ENCODE measurements at regions not wholly inside any gene's neighbourhood (a gene's known extent, or its start where the extent isn't known, plus 50 kb on each side); places are given as distances from the start of the nearest gene placed in this dataset.

GRCh38 chr7:82549616-82550285 lies 106.2 kb upstream of the CACNA2D1 start:
- Histone ChIP-seq H3K27me3 (ENCODE audit: control insufficient read depth in 3 of 3, insufficient read depth in 3 of 3, low read length in 3 of 3) (no peaks in the 10 kb centered on the region), H3K9ac (ENCODE audit: low read depth in 1 of 3, low read length in 3 of 3) (no peak overlapping the region), H3K4me1 (ENCODE audit: control insufficient read depth in 3 of 3, insufficient read depth in 3 of 3, low read length in 3 of 3) (peaks cover 0 to 2% (median 0%) of the 10 kb centered on the region in 3 donors), H3K4me3 (ENCODE audit: low read length in 3 of 3) (no peak overlapping the region), H3K36me3 (ENCODE audit: control insufficient read depth in 3 of 3, insufficient read depth in 3 of 3, low read length in 3 of 3) (no peaks in the 10 kb centered on the region), H3K9me3 (ENCODE audit: control insufficient read depth in 3 of 3, low read length in 3 of 3) (peaks cover 0 to under 1% (median 0%) of the 10 kb centered on the region in 3 donors), H3K27ac (ENCODE audit: low read depth, low read length) (no peak overlapping the region)

- Histone ChIP-seq H3K4me1 (ENCODE audit: control insufficient read depth in 3 of 3, insufficient read depth in 3 of 3, low read length in 3 of 3) (peaks cover 0 to 2% (median 0%) of the 10 kb centered on the region in 3 donors), H3K9me3 (ENCODE audit: control insufficient read depth in 3 of 3, low read length in 3 of 3) (no peaks in the 10 kb centered on the region), H3K9ac (ENCODE audit: low read depth in 1 of 3, low read length in 3 of 3) (no peak overlapping the region), H3K4me3 (ENCODE audit: low read length in 3 of 3) (no peak overlapping the region), H3K27me3 (ENCODE audit: control insufficient read depth in 3 of 3, insufficient read depth in 3 of 3, low read length in 3 of 3) (no peaks in the 10 kb centered on the region), H3K36me3 (ENCODE audit: control insufficient read depth in 3 of 3, insufficient read depth in 3 of 3, low read length in 3 of 3) (no peaks in the 10 kb centered on the region), H3K27ac (ENCODE audit: low read depth, low read length) (no peak overlapping the region)
These were observed 104.6 kb upstream of the CACNA2D1 start for GRCh38 chr7:82548141-82548688.

GRCh38 chr7:82542665-82543064 lies 99.1 kb upstream of the CACNA2D1 start:
- Histone ChIP-seq H3K9ac (ENCODE audit: low read depth in 1 of 3, low read length in 3 of 3) (no peak overlapping the region), H3K27ac (ENCODE audit: low read depth, low read length) (no peak overlapping the region), H3K4me1 (ENCODE audit: control insufficient read depth in 3 of 3, insufficient read depth in 3 of 3, low read length in 3 of 3) (no peaks in the 10 kb centered on the region), H3K36me3 (ENCODE audit: control insufficient read depth in 3 of 3, insufficient read depth in 3 of 3, low read length in 3 of 3) (no peaks in the 10 kb centered on the region), H3K9me3 (ENCODE audit: control insufficient read depth in 3 of 3, low read length in 3 of 3) (no peaks in the 10 kb centered on the region), H3K4me3 (ENCODE audit: low read length in 3 of 3) (no peak overlapping the region), H3K27me3 (ENCODE audit: control insufficient read depth in 3 of 3, insufficient read depth in 3 of 3, low read length in 3 of 3) (no peaks in the 10 kb centered on the region)

GRCh38 chr7:82539969-82540368 lies 96.4 kb upstream of the CACNA2D1 start:
- Histone ChIP-seq H3K27ac (ENCODE audit: low read depth, low read length) (no peak overlapping the region), H3K36me3 (ENCODE audit: control insufficient read depth in 3 of 3, insufficient read depth in 3 of 3, low read length in 3 of 3) (no peaks in the 10 kb centered on the region), H3K9ac (ENCODE audit: low read depth in 1 of 3, low read length in 3 of 3) (no peak overlapping the region)

GRCh38 chr7:82534684-82535083 lies 91.1 kb upstream of the CACNA2D1 start:
- no peaks in the 10 kb centered on the region for H3K27me3 ChIP-seq (ENCODE audit: control insufficient read depth in 3 of 3, insufficient read depth in 3 of 3, low read length in 3 of 3)
- no peaks in the 10 kb centered on the region for H3K36me3 ChIP-seq (ENCODE audit: control insufficient read depth in 3 of 3, insufficient read depth in 3 of 3, low read length in 3 of 3)
- no peaks in the 10 kb centered on the region for H3K4me1 ChIP-seq (ENCODE audit: control insufficient read depth in 3 of 3, insufficient read depth in 3 of 3, low read length in 3 of 3)
- H3K27ac ChIP-seq (ENCODE audit: low read depth, low read length): no peak overlapping the region
- H3K9me3 ChIP-seq (ENCODE audit: control insufficient read depth in 3 of 3, low read length in 3 of 3): no peaks in the 10 kb centered on the region
- no peak overlapping the region for H3K4me3 ChIP-seq (ENCODE audit: low read length in 3 of 3)
- no peak overlapping the region for H3K9ac ChIP-seq (ENCODE audit: low read depth in 1 of 3, low read length in 3 of 3)

More at GRCh38 chr7:82539969-82540368, 96.4 kb upstream of the CACNA2D1 start:
- Histone ChIP-seq H3K9me3 (ENCODE audit: control insufficient read depth in 3 of 3, low read length in 3 of 3) (no peaks in the 10 kb centered on the region), H3K4me1 (ENCODE audit: control insufficient read depth in 3 of 3, insufficient read depth in 3 of 3, low read length in 3 of 3) (no peaks in the 10 kb centered on the region), H3K27me3 (ENCODE audit: control insufficient read depth in 3 of 3, insufficient read depth in 3 of 3, low read length in 3 of 3) (no peaks in the 10 kb centered on the region), H3K4me3 (ENCODE audit: low read length in 3 of 3) (no peak overlapping the region)

GRCh38 chr7:82530361-82530760 lies 86.8 kb upstream of the CACNA2D1 start:
- Histone ChIP-seq H3K9ac (ENCODE audit: low read depth in 1 of 3, low read length in 3 of 3) (no peak overlapping the region), H3K27ac (ENCODE audit: low read depth, low read length) (no peak overlapping the region), H3K36me3 (ENCODE audit: control insufficient read depth in 3 of 3, insufficient read depth in 3 of 3, low read length in 3 of 3) (no peaks in the 10 kb centered on the region), H3K4me1 (ENCODE audit: control insufficient read depth in 3 of 3, insufficient read depth in 3 of 3, low read length in 3 of 3) (no peaks in the 10 kb centered on the region), H3K27me3 (ENCODE audit: control insufficient read depth in 3 of 3, insufficient read depth in 3 of 3, low read length in 3 of 3) (no peaks in the 10 kb centered on the region), H3K9me3 (ENCODE audit: control insufficient read depth in 3 of 3, low read length in 3 of 3) (no peaks in the 10 kb centered on the region), H3K4me3 (ENCODE audit: low read length in 3 of 3) (no peak overlapping the region)

- Histone ChIP-seq H3K4me3 (ENCODE audit: low read length in 3 of 3) (no peak overlapping the region), H3K27me3 (ENCODE audit: control insufficient read depth in 3 of 3, insufficient read depth in 3 of 3, low read length in 3 of 3) (no peaks in the 10 kb centered on the region), H3K9ac (ENCODE audit: low read depth in 1 of 3, low read length in 3 of 3) (no peak overlapping the region), H3K36me3 (ENCODE audit: control insufficient read depth in 3 of 3, insufficient read depth in 3 of 3, low read length in 3 of 3) (no peaks in the 10 kb centered on the region), H3K27ac (ENCODE audit: low read depth, low read length) (no peak overlapping the region), H3K9me3 (ENCODE audit: control insufficient read depth in 3 of 3, low read length in 3 of 3) (no peaks in the 10 kb centered on the region), H3K4me1 (ENCODE audit: control insufficient read depth in 3 of 3, insufficient read depth in 3 of 3, low read length in 3 of 3) (no peaks in the 10 kb centered on the region)
These were observed 85.2 kb upstream of the CACNA2D1 start for GRCh38 chr7:82528577-82529310.

- no peak overlapping the region for H3K27ac ChIP-seq (ENCODE audit: low read depth, low read length)
- H3K4me3 ChIP-seq (ENCODE audit: low read length in 3 of 3): no peak overlapping the region
- H3K4me1 ChIP-seq (ENCODE audit: control insufficient read depth in 3 of 3, insufficient read depth in 3 of 3, low read length in 3 of 3): no peaks in the 10 kb centered on the region
- no peaks in the 10 kb centered on the region for H3K36me3 ChIP-seq (ENCODE audit: control insufficient read depth in 3 of 3, insufficient read depth in 3 of 3, low read length in 3 of 3)
- H3K9me3 ChIP-seq (ENCODE audit: control insufficient read depth in 3 of 3, low read length in 3 of 3): no peaks in the 10 kb centered on the region
- H3K9ac ChIP-seq (ENCODE audit: low read depth in 1 of 3, low read length in 3 of 3): no peak overlapping the region
- H3K27me3 ChIP-seq (ENCODE audit: control insufficient read depth in 3 of 3, insufficient read depth in 3 of 3, low read length in 3 of 3): no peaks in the 10 kb centered on the region
These were observed 84.3 kb upstream of the CACNA2D1 start for GRCh38 chr7:82527851-82528250.

GRCh38 chr7:82521906-82522445 lies 78.4 kb upstream of the CACNA2D1 start:
- H3K27me3 ChIP-seq (ENCODE audit: control insufficient read depth in 3 of 3, insufficient read depth in 3 of 3, low read length in 3 of 3): no peaks in the 10 kb centered on the region
- H3K36me3 ChIP-seq (ENCODE audit: control insufficient read depth in 3 of 3, insufficient read depth in 3 of 3, low read length in 3 of 3): no peaks in the 10 kb centered on the region
- H3K9me3 ChIP-seq (ENCODE audit: control insufficient read depth in 3 of 3, low read length in 3 of 3): no peaks in the 10 kb centered on the region
- no peak overlapping the region for H3K4me3 ChIP-seq (ENCODE audit: low read length in 3 of 3)
- no peak overlapping the region for H3K27ac ChIP-seq (ENCODE audit: low read depth, low read length)
- H3K4me1 ChIP-seq (ENCODE audit: control insufficient read depth in 3 of 3, insufficient read depth in 3 of 3, low read length in 3 of 3): no peaks in the 10 kb centered on the region
- H3K9ac ChIP-seq (ENCODE audit: low read depth in 1 of 3, low read length in 3 of 3): no peak overlapping the region

GRCh38 chr7:82517050-82517449 lies 73.5 kb upstream of the CACNA2D1 start:
- Histone ChIP-seq H3K4me1 (ENCODE audit: control insufficient read depth in 3 of 3, insufficient read depth in 3 of 3, low read length in 3 of 3) (no peaks in the 10 kb centered on the region), H3K27me3 (ENCODE audit: control insufficient read depth in 3 of 3, insufficient read depth in 3 of 3, low read length in 3 of 3) (no peaks in the 10 kb centered on the region), H3K4me3 (ENCODE audit: low read length in 3 of 3) (no peak overlapping the region), H3K27ac (ENCODE audit: low read depth, low read length) (no peak overlapping the region), H3K9ac (ENCODE audit: low read depth in 1 of 3, low read length in 3 of 3) (no peak overlapping the region), H3K36me3 (ENCODE audit: control insufficient read depth in 3 of 3, insufficient read depth in 3 of 3, low read length in 3 of 3) (no peaks in the 10 kb centered on the region), H3K9me3 (ENCODE audit: control insufficient read depth in 3 of 3, low read length in 3 of 3) (no peaks in the 10 kb centered on the region)
